Neural crest cell (in vitro differentiated cells): ENCODE measurements at regions not wholly inside any gene's neighbourhood (a gene's known extent, or its start where the extent isn't known, plus 50 kb on each side); places are given as distances from the start of the nearest gene placed in this dataset.

Source experiments
- DNase-seq: peaks from one replicate; pipeline ENCODE4 v3.0.0; 2021; ENCODE audit warnings: low read depth, mixed read lengths, low spot score
- H3K27ac Mint-ChIP-seq: one replicate; pipeline ENCODE4 v1.8.0; 2021; ENCODE audit warnings: mild to moderate bottlenecking, mixed read lengths; ENCODE audit not compliant: unreplicated experiment
- H3K27me3 Mint-ChIP-seq: 2 replicates; pipeline ENCODE4 v1.8.0; 2021; ENCODE audit warnings: low read depth, mild to moderate bottlenecking, mixed read lengths
- H3K36me3 Mint-ChIP-seq: 2 replicates; pipeline ENCODE4 v1.8.0; 2021; ENCODE audit warnings: low read depth, mild to moderate bottlenecking, mixed read lengths
- H3K4me1 Mint-ChIP-seq: 2 replicates; pipeline ENCODE4 v1.8.0; 2021; ENCODE audit warnings: mixed read lengths
- H3K4me3 Mint-ChIP-seq: one replicate; pipeline ENCODE4 v1.8.0; 2021; ENCODE audit warnings: mild to moderate bottlenecking, mixed read lengths
- H3K9me3 Mint-ChIP-seq: 2 replicates; pipeline ENCODE4 v1.8.0; 2021; ENCODE audit warnings: mixed read lengths
- CTCF ChIP-seq: fragments of 200-600 bp; sonication (generic); conservative IDR thresholded peaks from 2 replicates; pipeline ENCODE4 v1.5.0; 2021; ENCODE audit warnings: antibody characterized with exemption, mild to moderate bottlenecking

GRCh38 chr7:371119-371778 lies 81.3 kb downstream of the FOXL3 start:
- H3K4me1 Mint-ChIP-seq: peaks cover 10% of the 10 kb centered on the region
- TF ChIP-seq CTCF: no peak
- no peaks in the 10 kb centered on the region for H3K9me3 Mint-ChIP-seq
- no peak overlapping the region for H3K27ac Mint-ChIP-seq
- no peaks in the 10 kb centered on the region for H3K36me3 Mint-ChIP-seq
- no peak for DNase-seq
- peaks cover 2% of the 10 kb centered on the region for H3K27me3 Mint-ChIP-seq
- no peak overlapping the region for H3K4me3 Mint-ChIP-seq

GRCh38 chr7:371779-372545 lies 82.0 kb downstream of the FOXL3 start:
- H3K9me3 Mint-ChIP-seq: no peaks in the 10 kb centered on the region
- H3K27ac Mint-ChIP-seq: no peak overlapping the region
- peaks cover 2% of the 10 kb centered on the region for H3K4me1 Mint-ChIP-seq
- H3K27me3 Mint-ChIP-seq: peaks cover 2% of the 10 kb centered on the region
- no peak for TF ChIP-seq CTCF
- DNase-seq: no peak
- H3K4me3 Mint-ChIP-seq: no peak overlapping the region
- H3K36me3 Mint-ChIP-seq: no peaks in the 10 kb centered on the region

GRCh38 chr7:372546-372931 lies 82.6 kb downstream of the FOXL3 start:
- H3K4me1 Mint-ChIP-seq: no peaks in the 10 kb centered on the region
- no peaks in the 10 kb centered on the region for H3K36me3 Mint-ChIP-seq
- H3K27ac Mint-ChIP-seq: peak overlapping the region; percentile 35
- no peak for DNase-seq
- no peak overlapping the region for H3K4me3 Mint-ChIP-seq
- TF ChIP-seq CTCF: no peak
- H3K9me3 Mint-ChIP-seq: no peaks in the 10 kb centered on the region
- H3K27me3 Mint-ChIP-seq: peaks cover 2% of the 10 kb centered on the region

GRCh38 chr7:372932-373791 lies 83.2 kb downstream of the FOXL3 start:
- Mint-ChIP-seq H3K27me3 (peaks cover 2% of the 10 kb centered on the region), H3K9me3 (no peaks in the 10 kb centered on the region), H3K27ac (no peak overlapping the region), H3K36me3 (no peaks in the 10 kb centered on the region), H3K4me3 (no peak overlapping the region), H3K4me1 (no peaks in the 10 kb centered on the region)
- no peak for DNase-seq
- TF ChIP-seq CTCF: no peak

GRCh38 chr7:373818-374705 lies 84.1 kb downstream of the FOXL3 start:
- H3K27ac Mint-ChIP-seq: no peak overlapping the region
- no peaks in the 10 kb centered on the region for H3K36me3 Mint-ChIP-seq
- H3K4me3 Mint-ChIP-seq: no peak overlapping the region
- H3K9me3 Mint-ChIP-seq: no peaks in the 10 kb centered on the region
- peaks cover 2% of the 10 kb centered on the region for H3K27me3 Mint-ChIP-seq
- no peak for DNase-seq
- no peaks in the 10 kb centered on the region for H3K4me1 Mint-ChIP-seq
- no peak for TF ChIP-seq CTCF
